K562 (cell line): ENCODE measurements at regions not wholly inside any gene's neighbourhood (a gene's known extent, or its start where the extent isn't known, plus 50 kb on each side); places are given as distances from the start of the nearest gene placed in this dataset.

Experiments
- ATAC-seq: fragments of 200-7000 bp; cut with Tn5 transposase; 3 replicates; pipeline ENCODE4 v1.9.1; 2020; ENCODE audit warnings: moderate library complexity
- BruUV-seq: library from RNA; stranded (reverse); fragments of 400-500 nt; replicated peaks from 2 replicates; lab custom pipeline; 2021; lab: Mats Ljungman, UMichigan
- CTCF ChIA-PET: fragments of 300-600 bp; formaldehyde crosslinking; extraction: SDS; loops from one replicate; lab custom pipeline; 2021; ENCODE audit warnings: low intra/inter-chr PET ratio; lab: Yijun Ruan, JAX
- POLR2A ChIA-PET: fragments of 300-600, 350-650 bp; sonication (Branson Sonifier 250); formaldehyde crosslinking; extraction: SDS; loops from one replicate; lab custom pipeline; 2021; ENCODE audit warnings: antibody characterized with exemption, inconsistent platforms; lab: Yijun Ruan, JAX
- DNase-seq, 4 experiments: peaks; one replicate each; pipeline versions ENCODE4 v3.0.0 to v3.0.0-alpha.2; 2011 to 2018; ENCODE audit warnings: low spot score in 3 of 4, mixed read lengths in 3 of 4; ENCODE audit errors: extremely low read depth in 1 of 4
- FAIRE-seq: peaks from 2 replicates; lab custom pipeline; 2011; peaks lifted over from hg19 to GRCh38; lab: Jason Lieb, UNC
- H2AFZ ChIP-seq: 2 replicates; pipeline ENCODE4 v1.6.0; 2011; ENCODE audit warnings: low read depth, low read length, control low read depth, inconsistent platforms
- H3K27ac ChIP-seq: fragments of 200-600 bp; 3 replicates; pipeline ENCODE4 v1.8.0; 2011; ENCODE audit warnings: low read depth, mild to moderate bottlenecking, control low read depth, inconsistent platforms, low read length, moderate library complexity, mixed read lengths; ENCODE audit errors: extremely low read depth
- H3K27me3 ChIP-seq, 2 experiments: fragments of 300-600 bp in 1 of 2; 2 replicates in 1 of 2; 3 replicates in 1 of 2; pipeline versions ENCODE4 v1.6.0 to v1.8.0; 2011; ENCODE audit warnings: inconsistent platforms in 2 of 2, low read length in 2 of 2, mild to moderate bottlenecking in 1 of 2, mixed read lengths in 1 of 2, moderate library complexity in 1 of 2; ENCODE audit not compliant: control insufficient read depth in 2 of 2, insufficient read depth in 2 of 2
- H3K36me3 ChIP-seq: fragments of 300-600 bp; 3 replicates; pipeline ENCODE4 v1.8.0; 2011; ENCODE audit warnings: mild to moderate bottlenecking, low read length, inconsistent platforms; ENCODE audit not compliant: control insufficient read depth, insufficient read depth
- H3K4me1 ChIP-seq, 2 experiments: fragments of 200-600 bp in 1 of 2; replicated peaks in 1 of 2; 2 replicates in 1 of 2; 3 replicates in 1 of 2; pipeline versions ENCODE4 v1.5.1 to v1.8.0; 2011; ENCODE audit warnings: inconsistent platforms in 2 of 2, low read length in 2 of 2, mild to moderate bottlenecking in 1 of 2, mixed read lengths in 1 of 2, moderate library complexity in 1 of 2; ENCODE audit not compliant: control insufficient read depth in 2 of 2, insufficient read depth in 2 of 2
- H3K4me2 ChIP-seq: 2 replicates; pipeline ENCODE4 v1.6.1; 2011; ENCODE audit warnings: low read length, control low read depth, inconsistent platforms, mixed read lengths; ENCODE audit not compliant: insufficient read depth
- H3K4me3 ChIP-seq: fragments of 200-600 bp; sonication (generic), shearing (Covaris generic); 2 replicates; pipeline ENCODE4 v1.5.1; 2016; ENCODE audit warnings: control low read depth, inconsistent platforms
- H3K79me2 ChIP-seq: fragments of 200-600 bp; 3 replicates; pipeline ENCODE4 v1.8.0; 2011; ENCODE audit warnings: low read length, inconsistent platforms; ENCODE audit not compliant: control insufficient read depth, insufficient read depth
- H3K9ac ChIP-seq, 2 experiments: 2 replicates each; pipeline versions ENCODE4 v1.6.0 to v1.6.1; 2011; ENCODE audit warnings: low read depth in 2 of 2, low read length in 2 of 2, control low read depth in 1 of 2, inconsistent platforms in 1 of 2, mild to moderate bottlenecking in 1 of 2, mixed read lengths in 1 of 2; ENCODE audit not compliant: insufficient read depth in 1 of 2
- H3K9me1 ChIP-seq: one replicate; pipeline ENCODE4 v1.6.0; 2011; ENCODE audit warnings: inconsistent platforms, mild to moderate bottlenecking, low read length, moderate library complexity; ENCODE audit not compliant: control insufficient read depth, insufficient read depth
- H3K9me3 ChIP-seq: replicated peaks from 2 replicates; pipeline ENCODE4 v1.5.1; 2011; ENCODE audit warnings: low read depth, low read length, inconsistent platforms; ENCODE audit not compliant: control insufficient read depth, insufficient read depth
- H4K20me1 ChIP-seq: replicated peaks from 2 replicates; pipeline ENCODE4 v1.6.1; 2011; ENCODE audit warnings: low read length, inconsistent platforms, mixed read lengths; ENCODE audit not compliant: control insufficient read depth, insufficient read depth
- CBFA2T2 ChIP-seq: fragments of 450-650 bp; conservative IDR thresholded peaks from 2 replicates; pipeline ENCODE4 v1.6.1; 2017; ENCODE audit warnings: mild to moderate bottlenecking
- E2F1 ChIP-seq: sonication (generic); formaldehyde crosslinking; IDR thresholded peaks from 2 replicates; pipeline ENCODE4 v1.8.1; 2023; ENCODE audit warnings: mild to moderate bottlenecking, missing genetic modification reagents, moderate library complexity
- GTF2F1 ChIP-seq: IDR thresholded peaks from 2 replicates; pipeline ENCODE4 v1.6.1; 2011; ENCODE audit warnings: low read depth, low read length, improper control_type of control experiment
- HNRNPL ChIP-seq: fragments of 200-400 bp; formaldehyde crosslinking; IDR thresholded peaks from 2 replicates; pipeline ENCODE4 v1.6.1; 2017; ENCODE audit warnings: low read depth, mild to moderate bottlenecking, low read length
- MECOM ChIP-seq: fragments of 250-450 bp; sonication (Bioruptor Pico); IDR thresholded peaks from 2 replicates; pipeline ENCODE4 v1.8.0; 2022; ENCODE audit warnings: inconsistent platforms
- MTA1 ChIP-seq: fragments of 450-650 bp; IDR thresholded peaks from 2 replicates; pipeline ENCODE4 v1.6.1; 2017; ENCODE audit warnings: borderline replicate concordance
- NR2F6 ChIP-seq: fragments of 450-650 bp; formaldehyde crosslinking; IDR thresholded peaks from 2 replicates; pipeline ENCODE4 v1.4.0; 2020; ENCODE audit warnings: mild to moderate bottlenecking
- PHB2 ChIP-seq: fragments of 450-650 bp; IDR thresholded peaks from 2 replicates; pipeline ENCODE4 v1.6.1; 2017; ENCODE audit warnings: low read depth
- RB1 ChIP-seq: fragments of 450-650 bp; IDR thresholded peaks from 2 replicates; pipeline ENCODE4 v1.6.1; 2017; ENCODE audit warnings: low read depth, mild to moderate bottlenecking
- RBBP5 ChIP-seq: fragments of 200-600 bp; sonication (generic); IDR thresholded peaks from 2 replicates; pipeline ENCODE4 v1.6.1; 2012; ENCODE audit warnings: borderline replicate concordance, mild to moderate bottlenecking, low read length, control low read depth, inconsistent platforms; ENCODE audit not compliant: insufficient read depth, poor library complexity, severe bottlenecking
- ZBTB2 ChIP-seq: fragments of 450-650 bp; IDR thresholded peaks from 2 replicates; pipeline ENCODE4 v1.6.1; 2016; ENCODE audit warnings: antibody characterized with exemption
- WGBS: fragments of 100-300 bp; shearing (Covaris generic); methylation state at CpG from one replicate; pipeline ENCODE4 v1.1.6; 2016; ENCODE audit warnings: low coverage, mixed read lengths; ENCODE audit not compliant: insufficient coverage; ENCODE audit errors: missing lambda C conversion rate; 5-methylcytosine and 5-hydroxymethylcytosine counted together
- in situ Hi-C: fragments of 300-500 bp; cut with MboI; formaldehyde crosslinking; loops from 4 replicates; pipeline ENCODE4 v1.15.0; 2018; ENCODE audit warnings: inconsistent platforms, mixed read lengths
- intact Hi-C: fragments of 100-400 bp; cut with micrococcal nuclease; formaldehyde crosslinking; loops from 2 replicates; pipeline ENCODE4 v1.14.2; 2022

DNA sequence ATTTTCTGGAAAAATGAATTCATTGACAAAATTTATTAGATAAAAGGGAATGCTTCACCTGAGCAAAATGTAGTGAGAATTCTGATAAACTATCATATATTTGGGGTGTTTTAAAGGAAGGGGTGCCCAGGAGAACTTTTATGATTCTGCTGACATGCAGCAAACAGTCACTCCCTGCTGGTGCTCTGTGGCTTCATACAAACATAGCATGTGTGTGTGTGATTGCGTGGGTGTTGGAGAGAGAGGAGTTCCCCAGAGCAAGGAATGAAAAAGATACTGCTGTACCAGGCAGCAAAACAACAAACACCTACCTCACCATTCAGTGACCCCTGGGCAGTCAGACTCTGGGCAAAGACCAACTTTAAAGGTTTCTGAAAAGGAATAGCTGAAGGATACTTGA, 546.7 kb downstream of the RFC3 start:
- no peak overlapping the region for H2AFZ ChIP-seq
- no peaks in the 10 kb centered on the region for H4K20me1 ChIP-seq
- H3K79me2 ChIP-seq = no peaks in the 10 kb centered on the region
- CTCF ChIA-PET = no interaction called here
- 0% methylated on average over 1 of the region's 1 CpG for WGBS
- no peak overlapping the region for H3K9ac ChIP-seq
- ATAC-seq = no peak
- no TSS peak for BruUV-seq
- no peaks in the 10 kb centered on the region for H3K9me1 ChIP-seq
- no peak overlapping the region for H3K4me2 ChIP-seq
- no peak for FAIRE-seq
- TF ChIP-seq PHB2 = no peak
- no peak for TF ChIP-seq E2F1 (CRISPR knock-in tag)
- TF ChIP-seq CBFA2T2 = no peak
- TF ChIP-seq GTF2F1 = no peak
- no peak for TF ChIP-seq MTA1
- TF ChIP-seq MECOM (CRISPR knock-in tag) = no peak
- no peak for TF ChIP-seq ZBTB2
- TF ChIP-seq HNRNPL = no peak
- TF ChIP-seq RBBP5 = no peak
- TF ChIP-seq NR2F6 (CRISPR knock-in tag) = no peak
- no peak for TF ChIP-seq RB1
- no peaks in the 10 kb centered on the region for H3K4me1 ChIP-seq
- in situ Hi-C loops (no loop called here), intact Hi-C loops (no loop called here)
- no peak for DNase-seq
- H3K9me3 ChIP-seq = no peaks in the 10 kb centered on the region
- POLR2A ChIA-PET = no interaction called here
- H3K27ac ChIP-seq = no peak overlapping the region
- H3K4me3 ChIP-seq = no peak overlapping the region
- H3K27me3 ChIP-seq = no peaks in the 10 kb centered on the region
- no peaks in the 10 kb centered on the region for H3K36me3 ChIP-seq
